ENCODE measurements at regions not wholly inside any gene's neighbourhood (a gene's known extent, or its start where the extent isn't known, plus 50 kb on each side); places are given as distances from the start of the nearest gene placed in this dataset.

DNA sequence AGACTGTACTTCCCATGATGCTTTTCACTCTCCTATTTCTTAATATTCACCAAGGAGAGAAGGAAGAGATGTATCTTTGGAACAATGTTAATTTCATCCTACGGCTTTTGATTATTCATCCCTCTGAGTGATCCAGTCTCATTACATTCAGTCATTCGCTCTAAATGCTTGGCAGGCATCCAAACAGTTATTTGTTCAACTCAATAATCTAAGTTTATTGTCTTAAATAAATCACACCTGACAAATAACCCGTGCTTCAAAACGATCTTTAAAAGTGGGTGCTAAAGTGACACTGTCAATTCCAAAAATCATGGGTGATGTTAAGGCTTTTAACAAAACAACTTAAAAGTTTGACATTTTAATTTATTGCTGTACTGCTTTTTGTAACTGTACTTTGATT is 233.1 kb downstream of the RASEF start (continued):
- TF ChIP-seq, protein P1, sequence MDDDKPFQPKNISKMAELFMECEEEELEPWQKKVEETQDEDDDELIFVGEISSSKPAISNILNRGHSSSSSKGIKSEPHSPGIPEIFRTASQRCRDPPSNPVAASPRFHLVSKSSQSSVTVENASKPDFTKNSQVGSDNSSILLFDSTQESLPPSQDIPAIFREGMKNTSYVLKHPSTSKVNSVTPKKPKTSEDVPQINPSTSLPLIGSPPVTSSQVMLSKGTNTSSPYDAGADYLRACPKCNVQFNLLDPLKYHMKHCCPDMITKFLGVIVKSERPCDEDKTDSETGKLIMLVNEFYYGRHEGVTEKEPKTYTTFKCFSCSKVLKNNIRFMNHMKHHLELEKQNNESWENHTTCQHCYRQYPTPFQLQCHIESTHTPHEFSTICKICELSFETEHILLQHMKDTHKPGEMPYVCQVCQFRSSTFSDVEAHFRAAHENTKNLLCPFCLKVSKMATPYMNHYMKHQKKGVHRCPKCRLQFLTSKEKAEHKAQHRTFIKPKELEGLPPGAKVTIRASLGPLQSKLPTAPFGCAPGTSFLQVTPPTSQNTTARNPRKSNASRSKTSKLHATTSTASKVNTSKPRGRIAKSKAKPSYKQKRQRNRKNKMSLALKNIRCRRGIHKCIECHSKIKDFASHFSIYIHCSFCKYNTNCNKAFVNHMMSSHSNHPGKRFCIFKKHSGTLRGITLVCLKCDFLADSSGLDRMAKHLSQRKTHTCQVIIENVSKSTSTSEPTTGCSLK (tag by site-specific recombination; IDR thresholded peaks at IDR 0.05) = no peak
- TF ChIP-seq KLF1 (tag by site-specific recombination; IDR thresholded peaks at IDR 0.05) = no peak
- TF ChIP-seq YY1 (tag by site-specific recombination; IDR thresholded peaks at IDR 0.05) = peak; percentile 45; the same call in 1 of the 2 replicates
- TF ChIP-seq, protein P2, sequence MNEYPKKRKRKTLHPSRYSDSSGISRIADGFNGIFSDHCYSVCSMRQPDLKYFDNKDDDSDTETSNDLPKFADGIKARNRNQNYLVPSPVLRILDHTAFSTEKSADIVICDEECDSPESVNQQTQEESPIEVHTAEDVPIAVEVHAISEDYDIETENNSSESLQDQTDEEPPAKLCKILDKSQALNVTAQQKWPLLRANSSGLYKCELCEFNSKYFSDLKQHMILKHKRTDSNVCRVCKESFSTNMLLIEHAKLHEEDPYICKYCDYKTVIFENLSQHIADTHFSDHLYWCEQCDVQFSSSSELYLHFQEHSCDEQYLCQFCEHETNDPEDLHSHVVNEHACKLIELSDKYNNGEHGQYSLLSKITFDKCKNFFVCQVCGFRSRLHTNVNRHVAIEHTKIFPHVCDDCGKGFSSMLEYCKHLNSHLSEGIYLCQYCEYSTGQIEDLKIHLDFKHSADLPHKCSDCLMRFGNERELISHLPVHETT (tag by site-specific recombination; IDR thresholded peaks at IDR 0.05) = no peak
- peak; percentile 58; the same call in 1 of the 2 replicates for TF ChIP-seq IKZF3 (tag by site-specific recombination; IDR thresholded peaks at IDR 0.05)
- TF ChIP-seq ZNF776 (tag by site-specific recombination; IDR thresholded peaks at IDR 0.05; ENCODE audit: borderline replicate concordance) = no peak
- no peak for TF ChIP-seq ZNF112 (tag by site-specific recombination; IDR thresholded peaks at IDR 0.05)
- TF ChIP-seq, protein P3, sequence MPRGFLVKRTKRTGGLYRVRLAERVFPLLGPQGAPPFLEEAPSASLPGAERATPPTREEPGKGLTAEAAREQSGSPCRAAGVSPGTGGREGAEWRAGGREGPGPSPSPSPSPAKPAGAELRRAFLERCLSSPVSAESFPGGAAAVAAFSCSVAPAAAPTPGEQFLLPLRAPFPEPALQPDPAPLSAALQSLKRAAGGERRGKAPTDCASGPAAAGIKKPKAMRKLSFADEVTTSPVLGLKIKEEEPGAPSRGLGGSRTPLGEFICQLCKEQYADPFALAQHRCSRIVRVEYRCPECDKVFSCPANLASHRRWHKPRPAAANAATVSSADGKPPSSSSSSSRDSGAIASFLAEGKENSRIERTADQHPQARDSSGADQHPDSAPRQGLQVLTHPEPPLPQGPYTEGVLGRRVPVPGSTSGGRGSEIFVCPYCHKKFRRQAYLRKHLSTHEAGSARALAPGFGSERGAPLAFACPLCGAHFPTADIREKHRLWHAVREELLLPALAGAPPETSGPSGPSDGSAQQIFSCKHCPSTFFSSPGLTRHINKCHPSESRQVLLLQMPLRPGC (tag by site-specific recombination; IDR thresholded peaks at IDR 0.05) = 0 out of 2 replicates have a peak, but pooled peaks have one; percentile 28
- TF ChIP-seq ZNF707 (tag by site-specific recombination; IDR thresholded peaks at IDR 0.05) = no peak
- TF ChIP-seq ZNF843 (tag by site-specific recombination; IDR thresholded peaks at IDR 0.05) = peak; percentile 85
- TF ChIP-seq, protein P4, sequence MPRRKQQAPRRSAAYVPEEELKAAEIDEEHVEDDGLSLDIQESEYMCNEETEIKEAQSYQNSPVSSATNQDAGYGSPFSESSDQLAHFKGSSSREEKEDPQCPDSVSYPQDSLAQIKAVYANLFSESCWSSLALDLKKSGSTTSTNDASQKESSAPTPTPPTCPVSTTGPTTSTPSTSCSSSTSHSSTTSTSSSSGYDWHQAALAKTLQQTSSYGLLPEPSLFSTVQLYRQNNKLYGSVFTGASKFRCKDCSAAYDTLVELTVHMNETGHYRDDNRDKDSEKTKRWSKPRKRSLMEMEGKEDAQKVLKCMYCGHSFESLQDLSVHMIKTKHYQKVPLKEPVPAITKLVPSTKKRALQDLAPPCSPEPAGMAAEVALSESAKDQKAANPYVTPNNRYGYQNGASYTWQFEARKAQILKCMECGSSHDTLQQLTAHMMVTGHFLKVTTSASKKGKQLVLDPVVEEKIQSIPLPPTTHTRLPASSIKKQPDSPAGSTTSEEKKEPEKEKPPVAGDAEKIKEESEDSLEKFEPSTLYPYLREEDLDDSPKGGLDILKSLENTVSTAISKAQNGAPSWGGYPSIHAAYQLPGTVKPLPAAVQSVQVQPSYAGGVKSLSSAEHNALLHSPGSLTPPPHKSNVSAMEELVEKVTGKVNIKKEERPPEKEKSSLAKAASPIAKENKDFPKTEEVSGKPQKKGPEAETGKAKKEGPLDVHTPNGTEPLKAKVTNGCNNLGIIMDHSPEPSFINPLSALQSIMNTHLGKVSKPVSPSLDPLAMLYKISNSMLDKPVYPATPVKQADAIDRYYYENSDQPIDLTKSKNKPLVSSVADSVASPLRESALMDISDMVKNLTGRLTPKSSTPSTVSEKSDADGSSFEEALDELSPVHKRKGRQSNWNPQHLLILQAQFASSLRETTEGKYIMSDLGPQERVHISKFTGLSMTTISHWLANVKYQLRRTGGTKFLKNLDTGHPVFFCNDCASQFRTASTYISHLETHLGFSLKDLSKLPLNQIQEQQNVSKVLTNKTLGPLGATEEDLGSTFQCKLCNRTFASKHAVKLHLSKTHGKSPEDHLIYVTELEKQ (tag by site-specific recombination; IDR thresholded peaks at IDR 0.05; ENCODE audit: borderline replicate concordance) = 0 out of 2 replicates have a peak, but pooled peaks have one; percentile 28
- TF ChIP-seq SP7 (tag by site-specific recombination; IDR thresholded peaks at IDR 0.05) = peak; percentile 64
- TF ChIP-seq OSR2 (tag by site-specific recombination; IDR thresholded peaks at IDR 0.05) = peak; percentile 64; the same call in 1 of the 2 replicates
- no peak for TF ChIP-seq ZNF174 (tag by site-specific recombination; IDR thresholded peaks at IDR 0.05)
- TF ChIP-seq, protein P5, sequence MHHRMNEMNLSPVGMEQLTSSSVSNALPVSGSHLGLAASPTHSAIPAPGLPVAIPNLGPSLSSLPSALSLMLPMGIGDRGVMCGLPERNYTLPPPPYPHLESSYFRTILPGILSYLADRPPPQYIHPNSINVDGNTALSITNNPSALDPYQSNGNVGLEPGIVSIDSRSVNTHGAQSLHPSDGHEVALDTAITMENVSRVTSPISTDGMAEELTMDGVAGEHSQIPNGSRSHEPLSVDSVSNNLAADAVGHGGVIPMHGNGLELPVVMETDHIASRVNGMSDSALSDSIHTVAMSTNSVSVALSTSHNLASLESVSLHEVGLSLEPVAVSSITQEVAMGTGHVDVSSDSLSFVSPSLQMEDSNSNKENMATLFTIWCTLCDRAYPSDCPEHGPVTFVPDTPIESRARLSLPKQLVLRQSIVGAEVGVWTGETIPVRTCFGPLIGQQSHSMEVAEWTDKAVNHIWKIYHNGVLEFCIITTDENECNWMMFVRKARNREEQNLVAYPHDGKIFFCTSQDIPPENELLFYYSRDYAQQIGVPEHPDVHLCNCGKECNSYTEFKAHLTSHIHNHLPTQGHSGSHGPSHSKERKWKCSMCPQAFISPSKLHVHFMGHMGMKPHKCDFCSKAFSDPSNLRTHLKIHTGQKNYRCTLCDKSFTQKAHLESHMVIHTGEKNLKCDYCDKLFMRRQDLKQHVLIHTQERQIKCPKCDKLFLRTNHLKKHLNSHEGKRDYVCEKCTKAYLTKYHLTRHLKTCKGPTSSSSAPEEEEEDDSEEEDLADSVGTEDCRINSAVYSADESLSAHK (tag by site-specific recombination; IDR thresholded peaks at IDR 0.05) = peak; percentile 72
- peak; percentile 33; the same call in 1 of the 2 replicates for TF ChIP-seq ZNF501 (tag by site-specific recombination; IDR thresholded peaks at IDR 0.05)
- TF ChIP-seq, protein P6, sequence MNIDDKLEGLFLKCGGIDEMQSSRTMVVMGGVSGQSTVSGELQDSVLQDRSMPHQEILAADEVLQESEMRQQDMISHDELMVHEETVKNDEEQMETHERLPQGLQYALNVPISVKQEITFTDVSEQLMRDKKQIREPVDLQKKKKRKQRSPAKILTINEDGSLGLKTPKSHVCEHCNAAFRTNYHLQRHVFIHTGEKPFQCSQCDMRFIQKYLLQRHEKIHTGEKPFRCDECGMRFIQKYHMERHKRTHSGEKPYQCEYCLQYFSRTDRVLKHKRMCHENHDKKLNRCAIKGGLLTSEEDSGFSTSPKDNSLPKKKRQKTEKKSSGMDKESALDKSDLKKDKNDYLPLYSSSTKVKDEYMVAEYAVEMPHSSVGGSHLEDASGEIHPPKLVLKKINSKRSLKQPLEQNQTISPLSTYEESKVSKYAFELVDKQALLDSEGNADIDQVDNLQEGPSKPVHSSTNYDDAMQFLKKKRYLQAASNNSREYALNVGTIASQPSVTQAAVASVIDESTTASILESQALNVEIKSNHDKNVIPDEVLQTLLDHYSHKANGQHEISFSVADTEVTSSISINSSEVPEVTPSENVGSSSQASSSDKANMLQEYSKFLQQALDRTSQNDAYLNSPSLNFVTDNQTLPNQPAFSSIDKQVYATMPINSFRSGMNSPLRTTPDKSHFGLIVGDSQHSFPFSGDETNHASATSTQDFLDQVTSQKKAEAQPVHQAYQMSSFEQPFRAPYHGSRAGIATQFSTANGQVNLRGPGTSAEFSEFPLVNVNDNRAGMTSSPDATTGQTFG (tag by site-specific recombination; IDR thresholded peaks at IDR 0.05; ENCODE audit: borderline replicate concordance) = no peak
- TF ChIP-seq, protein P7, sequence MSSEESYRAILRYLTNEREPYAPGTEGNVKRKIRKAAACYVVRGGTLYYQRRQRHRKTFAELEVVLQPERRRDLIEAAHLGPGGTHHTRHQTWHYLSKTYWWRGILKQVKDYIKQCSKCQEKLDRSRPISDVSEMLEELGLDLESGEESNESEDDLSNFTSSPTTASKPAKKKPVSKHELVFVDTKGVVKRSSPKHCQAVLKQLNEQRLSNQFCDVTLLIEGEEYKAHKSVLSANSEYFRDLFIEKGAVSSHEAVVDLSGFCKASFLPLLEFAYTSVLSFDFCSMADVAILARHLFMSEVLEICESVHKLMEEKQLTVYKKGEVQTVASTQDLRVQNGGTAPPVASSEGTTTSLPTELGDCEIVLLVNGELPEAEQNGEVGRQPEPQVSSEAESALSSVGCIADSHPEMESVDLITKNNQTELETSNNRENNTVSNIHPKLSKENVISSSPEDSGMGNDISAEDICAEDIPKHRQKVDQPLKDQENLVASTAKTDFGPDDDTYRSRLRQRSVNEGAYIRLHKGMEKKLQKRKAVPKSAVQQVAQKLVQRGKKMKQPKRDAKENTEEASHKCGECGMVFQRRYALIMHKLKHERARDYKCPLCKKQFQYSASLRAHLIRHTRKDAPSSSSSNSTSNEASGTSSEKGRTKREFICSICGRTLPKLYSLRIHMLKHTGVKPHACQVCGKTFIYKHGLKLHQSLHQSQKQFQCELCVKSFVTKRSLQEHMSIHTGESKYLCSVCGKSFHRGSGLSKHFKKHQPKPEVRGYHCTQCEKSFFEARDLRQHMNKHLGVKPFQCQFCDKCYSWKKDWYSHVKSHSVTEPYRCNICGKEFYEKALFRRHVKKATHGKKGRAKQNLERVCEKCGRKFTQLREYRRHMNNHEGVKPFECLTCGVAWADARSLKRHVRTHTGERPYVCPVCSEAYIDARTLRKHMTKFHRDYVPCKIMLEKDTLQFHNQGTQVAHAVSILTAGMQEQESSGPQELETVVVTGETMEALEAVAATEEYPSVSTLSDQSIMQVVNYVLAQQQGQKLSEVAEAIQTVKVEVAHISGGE (tag by site-specific recombination; conservative IDR thresholded peaks at IDR 0.05; ENCODE audit: low read depth) = no peak
- TF ChIP-seq ZNF184 (tag by site-specific recombination; IDR thresholded peaks at IDR 0.05) = peak; percentile 60; the same call in 1 of the 2 replicates
- TF ChIP-seq ZXDB (tag by site-specific recombination; IDR thresholded peaks at IDR 0.05) = 0 out of 2 replicates have a peak, but pooled peaks have one; percentile 30
- no peak for TF ChIP-seq ZNF791 (tag by site-specific recombination; IDR thresholded peaks at IDR 0.05)
- TF ChIP-seq ZNF621 (tag by site-specific recombination; IDR thresholded peaks at IDR 0.05) = no peak
- TF ChIP-seq MEIS1 (CRISPR knock-in tag; IDR thresholded peaks at IDR 0.05; ENCODE audit: borderline replicate concordance) = no peak
